Superior temporal gyrus (tissue), 1 donor: ENCODE measurements at regions not wholly inside any gene's neighbourhood (a gene's known extent, or its start where the extent isn't known, plus 50 kb on each side); places are given as distances from the start of the nearest gene placed in this dataset.

Experiments
- DNase-seq: peaks from one replicate; pipeline ENCODE4 v3.0.0-alpha.2; 2016; ENCODE audit errors: extremely low spot score

GRCh38 chr2:66846887-66847286 is 412.0 kb downstream of the MEIS1 start:
- no peak for DNase-seq

DNA sequence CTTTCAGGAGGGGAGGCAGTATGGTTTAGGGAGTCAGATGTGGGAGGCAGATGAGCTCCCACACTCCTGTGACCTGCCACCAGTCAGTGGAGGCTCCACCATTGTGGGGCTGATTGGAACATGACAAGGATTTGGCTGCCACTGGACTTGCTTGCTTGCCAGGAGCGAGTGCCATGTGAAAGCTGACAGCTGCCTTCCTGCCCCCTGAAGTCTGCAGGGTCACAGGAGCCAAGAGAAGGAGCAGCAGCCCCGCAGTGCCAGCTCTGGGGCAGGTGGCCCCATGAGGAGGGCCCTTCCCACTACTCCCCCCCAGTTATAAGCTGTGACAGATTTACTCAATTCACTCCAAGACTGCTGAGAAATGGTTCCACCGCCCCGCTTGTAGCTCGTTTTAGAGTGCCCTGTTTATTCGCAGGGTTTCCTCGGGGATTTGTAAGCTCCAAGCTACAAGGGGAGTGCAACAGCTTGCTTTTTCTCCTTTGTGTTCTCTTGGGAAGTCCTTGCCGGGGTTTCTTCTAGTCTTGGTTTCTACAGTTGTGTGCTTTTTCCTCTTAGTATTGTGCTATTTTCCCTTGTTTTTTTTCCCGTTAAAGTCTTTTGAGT is 414.3 kb downstream of the MEIS1 start:
- DNase-seq = no peak

- no peak for DNase-seq
These were observed 415.5 kb downstream of the MEIS1 start for GRCh38 chr2:66850376-66850775.

DNA sequence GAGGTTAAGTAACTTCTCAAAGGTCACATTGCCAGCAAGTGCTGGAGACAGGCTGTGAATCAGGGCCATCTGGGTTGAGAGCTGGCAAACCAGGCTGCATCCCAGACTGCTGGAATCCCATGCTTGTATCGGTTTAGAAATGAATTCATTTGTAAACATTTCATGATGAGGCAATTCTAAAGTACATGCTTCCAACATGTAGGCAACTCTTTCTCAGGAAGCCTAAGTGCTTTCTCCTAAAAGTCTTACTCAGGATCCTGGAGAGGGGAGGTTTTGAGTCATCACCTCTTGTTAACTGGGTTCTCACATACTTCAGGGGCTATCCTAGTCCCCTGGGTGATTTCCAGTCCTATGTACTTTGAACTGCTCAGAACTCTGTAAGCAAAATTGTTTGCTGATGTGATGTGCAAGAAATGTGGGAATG is 416.5 kb downstream of the MEIS1 start:
- no peak for DNase-seq

DNA sequence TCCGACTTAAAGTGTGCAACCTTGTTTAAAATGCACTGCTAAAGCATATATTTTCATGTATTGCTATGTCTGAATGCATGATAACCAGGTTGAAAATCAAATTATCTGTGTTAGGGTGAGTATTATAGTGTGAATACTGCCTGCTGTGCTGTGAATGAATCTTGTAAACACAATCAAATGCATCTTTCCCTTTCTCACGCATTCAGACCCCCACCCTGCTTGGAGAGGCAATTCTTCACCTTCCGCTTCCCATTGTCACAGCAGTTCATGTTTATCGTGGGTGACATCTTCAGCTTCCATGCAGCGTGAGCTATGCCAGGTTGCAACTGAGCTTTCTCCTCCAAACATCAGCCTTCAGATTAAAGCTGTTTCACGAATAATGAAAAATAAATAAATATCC is 418.0 kb downstream of the MEIS1 start:
- DNase-seq = no peak

- DNase-seq = no peak
These were observed 418.7 kb downstream of the MEIS1 start for GRCh38 chr2:66853585-66853984.

DNA sequence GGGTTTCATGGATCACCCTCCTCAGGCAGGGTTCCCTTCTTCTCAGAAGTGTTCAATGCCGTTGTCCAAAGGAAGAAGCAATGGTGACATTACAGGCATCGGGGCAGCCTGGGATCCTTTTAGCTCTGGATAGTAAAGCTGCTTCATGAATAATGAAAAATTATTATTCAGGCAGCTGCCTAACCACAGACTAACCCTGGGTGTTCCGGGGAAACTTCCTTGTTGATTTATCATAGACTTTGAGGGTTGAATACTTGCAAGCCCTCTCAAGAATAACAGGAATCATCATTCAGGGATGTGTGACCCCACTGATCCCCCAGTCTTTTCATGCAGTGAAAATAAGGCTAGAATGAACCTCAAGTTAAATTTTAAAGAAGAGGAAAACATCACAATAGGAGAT is 419.4 kb downstream of the MEIS1 start:
- no peak for DNase-seq

- DNase-seq = no peak
These were observed 428.1 kb downstream of the MEIS1 start for GRCh38 chr2:66862885-66863650.

GRCh38 chr2:66865161-66865560 is 430.2 kb downstream of the MEIS1 start:
- no peak for DNase-seq

GRCh38 chr2:66866331-66867062 is 431.6 kb downstream of the MEIS1 start:
- no peak for DNase-seq

DNA sequence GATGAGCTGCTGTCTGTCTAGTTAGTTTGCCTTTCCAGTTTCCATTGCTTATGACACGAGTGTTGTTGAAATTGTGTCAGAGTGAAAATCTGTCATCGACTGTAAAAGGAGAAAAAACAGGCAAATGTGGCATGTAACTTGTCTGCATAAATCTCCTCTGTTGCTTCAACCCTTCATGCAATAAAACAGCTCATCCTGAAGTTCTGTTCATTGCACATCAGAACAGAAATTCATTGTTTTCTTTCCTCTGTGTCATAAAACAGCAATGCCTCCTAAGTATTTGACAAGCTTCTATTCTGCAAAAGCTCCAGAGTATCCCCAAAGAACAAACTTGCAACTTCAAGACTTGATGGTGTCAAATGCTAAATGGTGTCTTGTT is 432.1 kb downstream of the MEIS1 start:
- DNase-seq = no peak

DNA sequence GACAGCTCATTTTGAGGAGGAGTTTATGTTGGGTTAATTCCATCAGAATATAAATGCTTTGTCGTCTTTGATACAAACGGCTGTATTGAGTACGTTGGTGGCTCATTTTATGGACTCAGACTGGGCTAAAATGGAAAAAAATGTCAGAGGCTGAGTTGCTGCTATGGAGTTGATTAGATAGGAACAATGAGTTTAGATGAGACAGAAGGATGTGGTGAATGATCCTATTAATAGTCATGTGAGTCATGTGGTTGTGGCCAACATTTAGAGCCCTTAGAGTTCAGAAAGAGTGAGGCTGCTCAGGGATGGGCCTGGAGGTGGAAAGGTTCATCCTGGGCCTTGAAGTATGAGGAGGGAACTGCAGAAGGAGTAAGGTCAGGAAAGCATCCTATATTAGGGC is 434.2 kb downstream of the MEIS1 start:
- no peak for DNase-seq

DNA sequence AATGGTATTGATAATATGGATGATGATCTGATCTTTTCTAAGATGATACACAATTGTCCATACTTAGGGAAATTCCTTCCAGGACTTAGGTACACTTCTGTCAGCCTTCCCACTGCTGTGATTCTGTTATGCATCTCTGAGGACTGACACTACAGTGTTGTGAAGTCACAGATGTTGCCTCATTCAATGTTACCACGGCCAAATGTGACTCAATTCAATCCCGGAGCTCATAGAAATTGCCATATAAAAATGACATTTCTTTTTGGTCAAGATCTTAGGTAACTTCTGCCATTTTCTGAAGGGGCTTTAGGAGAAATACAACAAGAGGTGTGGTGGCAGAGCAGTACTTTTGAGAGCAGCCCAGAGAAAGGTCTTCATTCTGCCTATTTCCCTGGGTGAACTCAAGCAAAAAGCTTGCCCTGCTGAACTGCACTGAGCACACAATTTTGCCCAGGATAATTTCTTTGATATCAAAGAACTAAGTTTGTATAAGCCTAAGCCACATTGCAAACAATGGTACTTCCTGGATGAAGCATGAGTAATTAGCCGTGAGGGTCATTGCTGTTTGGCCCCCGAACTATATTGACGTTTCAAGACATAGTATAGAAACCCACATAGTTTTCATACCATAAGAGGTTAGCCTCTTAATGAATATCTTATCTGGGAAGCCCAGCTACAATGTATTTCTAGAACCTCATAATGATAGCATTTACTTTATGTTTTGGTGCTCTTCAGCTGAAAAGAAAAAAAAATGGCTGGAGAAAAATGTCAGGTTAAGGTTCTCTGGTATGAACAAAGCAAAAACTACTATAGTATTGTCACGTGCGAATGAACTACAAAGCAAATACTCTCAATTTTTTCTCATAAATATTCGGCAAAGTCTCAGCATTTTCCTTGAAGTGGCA is 437.4 kb downstream of the MEIS1 start:
- DNase-seq = no peak

DNA sequence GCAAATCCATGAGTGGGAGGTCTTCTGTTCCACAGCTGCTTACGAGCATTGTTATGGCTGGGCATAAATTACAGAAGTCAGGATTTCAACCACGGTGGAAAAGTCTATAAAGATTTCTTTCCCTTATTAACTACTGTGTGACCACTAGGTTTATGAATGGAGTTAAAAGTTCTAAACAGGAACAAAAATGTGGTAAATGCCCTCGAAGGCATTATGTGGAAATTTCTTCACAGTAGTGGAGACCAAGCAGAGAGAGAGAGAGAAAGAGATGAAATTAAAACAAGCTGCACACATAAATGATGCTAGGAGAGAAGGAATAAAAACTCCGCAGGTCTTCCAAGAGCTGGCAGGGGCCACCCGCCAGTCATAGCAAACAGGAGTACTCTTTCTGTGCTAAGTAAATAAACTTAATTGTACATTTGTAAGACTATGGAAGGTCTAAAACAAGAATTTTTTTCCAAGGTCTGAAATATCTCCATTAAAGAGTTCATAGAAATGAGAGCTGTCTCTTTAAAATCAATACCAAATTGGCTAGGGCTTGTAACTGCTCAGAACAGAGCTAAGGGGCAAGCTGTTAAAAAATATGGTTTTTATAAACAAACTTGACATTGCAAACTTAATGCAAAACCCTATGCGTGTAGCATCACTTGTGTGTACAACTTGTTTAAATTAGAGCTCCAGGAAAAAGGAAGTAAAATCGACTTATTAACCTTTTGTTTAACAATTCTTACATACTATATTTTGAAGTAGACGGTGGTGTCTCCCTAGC is 438.2 kb downstream of the MEIS1 start:
- DNase-seq = no peak

GRCh38 chr2:66874411-66874810 is 439.5 kb downstream of the MEIS1 start:
- DNase-seq = no peak

GRCh38 chr2:66875941-66876462 is 441.1 kb downstream of the MEIS1 start:
- DNase-seq = no peak

GRCh38 chr2:66885775-66886383 is 451.0 kb downstream of the MEIS1 start:
- DNase-seq = no peak

GRCh38 chr2:66888246-66888645 is 453.3 kb downstream of the MEIS1 start:
- no peak for DNase-seq

GRCh38 chr2:66888791-66889631 is 454.1 kb downstream of the MEIS1 start:
- no peak for DNase-seq

- DNase-seq = no peak
These were observed 454.6 kb downstream of the MEIS1 start for GRCh38 chr2:66889632-66889882.
